GM12801 (cell line): ENCODE measurements at regions not wholly inside any gene's neighbourhood (a gene's known extent, or its start where the extent isn't known, plus 50 kb on each side); places are given as distances from the start of the nearest gene placed in this dataset.

Source experiments
- CTCF ChIP-seq: IDR thresholded peaks from one replicate; pipeline ENCODE4 v1.5.1; 2011; ENCODE audit warnings: control low read depth; ENCODE audit not compliant: insufficient read length; ENCODE audit errors: extremely low read depth

DNA sequence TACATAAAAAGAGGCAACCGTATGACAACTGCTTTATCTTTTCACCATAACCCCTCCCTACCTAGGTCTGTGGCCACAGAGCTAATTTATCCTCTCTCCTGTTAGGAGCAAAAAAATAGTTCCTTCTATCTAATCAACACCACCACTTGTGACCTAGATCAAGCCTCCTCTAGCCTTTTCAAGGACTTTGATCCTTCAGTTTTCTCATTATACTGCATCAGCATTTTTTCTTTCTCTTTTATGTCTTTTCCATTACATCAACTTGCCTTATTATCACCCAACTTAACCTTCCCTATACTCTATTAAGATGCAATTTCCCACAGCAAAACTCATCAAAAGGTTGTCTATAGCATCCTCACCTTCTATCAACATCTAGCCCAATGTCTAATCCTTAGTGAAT is 211.0 kb downstream of the ANKRD50 start:
- no peak for TF ChIP-seq CTCF

DNA sequence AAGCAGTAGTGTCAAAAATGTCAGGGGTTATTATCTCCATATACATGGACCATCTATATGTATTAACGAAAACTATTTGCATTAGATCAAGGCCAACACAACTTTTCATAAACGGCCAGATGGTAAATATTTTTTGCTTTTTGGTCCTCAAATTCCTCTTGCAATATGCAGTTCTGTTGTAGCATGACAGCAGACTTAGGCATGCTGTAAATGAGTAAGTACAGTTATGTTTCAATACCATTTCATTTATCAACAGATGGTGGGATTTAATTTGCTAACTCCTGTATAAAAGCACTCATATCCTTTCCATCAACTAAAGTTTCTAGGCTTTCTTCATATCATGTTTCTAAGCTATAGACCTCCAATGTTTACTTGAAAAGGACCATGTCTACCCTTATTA is 208.1 kb downstream of the ANKRD50 start:
- TF ChIP-seq CTCF: no peak

- no peak for TF ChIP-seq CTCF
These were observed 207.3 kb downstream of the ANKRD50 start for GRCh38 chr4:124505211-124505610.

DNA sequence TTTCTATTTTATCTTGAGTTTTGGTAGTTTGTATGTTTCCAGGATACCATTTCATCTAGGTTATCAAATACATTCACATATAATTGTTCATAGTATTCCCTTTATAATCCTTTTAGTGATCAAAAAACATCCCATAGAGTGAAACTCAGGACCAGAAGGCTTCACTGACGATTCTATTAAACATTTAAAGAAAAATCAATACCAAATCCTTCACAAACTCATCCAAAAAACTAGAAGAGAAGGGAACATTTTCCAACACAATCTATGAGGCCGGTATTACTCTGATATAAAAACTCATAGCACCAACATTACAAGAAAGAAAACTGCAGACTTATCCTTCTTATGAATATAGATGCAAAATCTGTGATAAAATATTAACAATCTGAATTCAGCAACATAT is 203.4 kb downstream of the ANKRD50 start:
- no peak for TF ChIP-seq CTCF

- TF ChIP-seq CTCF: no peak
These were observed 197.9 kb downstream of the ANKRD50 start for GRCh38 chr4:124514588-124514987.

DNA sequence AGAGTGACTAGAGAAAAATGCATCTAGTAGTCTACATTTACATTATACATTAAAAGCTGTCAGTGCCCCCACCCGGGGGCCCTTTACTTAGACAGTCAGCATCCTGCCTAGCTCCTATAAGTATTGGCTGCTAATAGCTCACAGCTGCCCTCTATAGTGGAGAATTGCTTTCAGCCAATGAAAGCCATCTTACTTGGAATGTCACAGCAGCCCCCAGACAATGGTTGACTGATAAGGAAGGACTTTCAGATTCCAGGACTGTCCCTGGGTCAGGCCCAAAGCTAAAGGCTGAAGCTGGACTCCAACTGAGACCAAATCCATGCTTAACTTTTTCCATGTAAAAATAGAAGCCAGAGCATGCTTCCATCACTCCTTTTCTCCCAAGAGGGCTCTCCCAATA is 196.9 kb downstream of the ANKRD50 start:
- TF ChIP-seq CTCF: no peak

GRCh38 chr4:124519196-124519595 is 193.3 kb downstream of the ANKRD50 start:
- no peak for TF ChIP-seq CTCF

GRCh38 chr4:124523816-124524215 is 188.7 kb downstream of the ANKRD50 start:
- TF ChIP-seq CTCF: no peak
